GM10266 (cell line): ENCODE measurements at regions not wholly inside any gene's neighbourhood (a gene's known extent, or its start where the extent isn't known, plus 50 kb on each side); places are given as distances from the start of the nearest gene placed in this dataset.

Experiments
- DNase-seq: peaks from one replicate; pipeline ENCODE4 v3.0.0; 2012; ENCODE audit errors: extremely low spot score
- TF ChIP-seq, protein P1 (sequence below): IDR thresholded peaks from 2 replicates; pipeline ENCODE4 v1.5.1; 2012; ENCODE audit warnings: mild to moderate bottlenecking, low read depth; ENCODE audit not compliant: control insufficient read depth, insufficient read depth; ENCODE audit errors: missing control alignments

- TF ChIP-seq, protein P1, sequence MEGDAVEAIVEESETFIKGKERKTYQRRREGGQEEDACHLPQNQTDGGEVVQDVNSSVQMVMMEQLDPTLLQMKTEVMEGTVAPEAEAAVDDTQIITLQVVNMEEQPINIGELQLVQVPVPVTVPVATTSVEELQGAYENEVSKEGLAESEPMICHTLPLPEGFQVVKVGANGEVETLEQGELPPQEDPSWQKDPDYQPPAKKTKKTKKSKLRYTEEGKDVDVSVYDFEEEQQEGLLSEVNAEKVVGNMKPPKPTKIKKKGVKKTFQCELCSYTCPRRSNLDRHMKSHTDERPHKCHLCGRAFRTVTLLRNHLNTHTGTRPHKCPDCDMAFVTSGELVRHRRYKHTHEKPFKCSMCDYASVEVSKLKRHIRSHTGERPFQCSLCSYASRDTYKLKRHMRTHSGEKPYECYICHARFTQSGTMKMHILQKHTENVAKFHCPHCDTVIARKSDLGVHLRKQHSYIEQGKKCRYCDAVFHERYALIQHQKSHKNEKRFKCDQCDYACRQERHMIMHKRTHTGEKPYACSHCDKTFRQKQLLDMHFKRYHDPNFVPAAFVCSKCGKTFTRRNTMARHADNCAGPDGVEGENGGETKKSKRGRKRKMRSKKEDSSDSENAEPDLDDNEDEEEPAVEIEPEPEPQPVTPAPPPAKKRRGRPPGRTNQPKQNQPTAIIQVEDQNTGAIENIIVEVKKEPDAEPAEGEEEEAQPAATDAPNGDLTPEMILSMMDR, result no peak
- peak; percentile 63 for DNase-seq
Measured at GRCh38 chr2:7825591-7826312, 856.1 kb upstream of the ID2 start.

- TF ChIP-seq, protein P1, result no peak
- no peak for DNase-seq
Measured at GRCh38 chr2:7826656-7827055, 855.2 kb upstream of the ID2 start.

DNA sequence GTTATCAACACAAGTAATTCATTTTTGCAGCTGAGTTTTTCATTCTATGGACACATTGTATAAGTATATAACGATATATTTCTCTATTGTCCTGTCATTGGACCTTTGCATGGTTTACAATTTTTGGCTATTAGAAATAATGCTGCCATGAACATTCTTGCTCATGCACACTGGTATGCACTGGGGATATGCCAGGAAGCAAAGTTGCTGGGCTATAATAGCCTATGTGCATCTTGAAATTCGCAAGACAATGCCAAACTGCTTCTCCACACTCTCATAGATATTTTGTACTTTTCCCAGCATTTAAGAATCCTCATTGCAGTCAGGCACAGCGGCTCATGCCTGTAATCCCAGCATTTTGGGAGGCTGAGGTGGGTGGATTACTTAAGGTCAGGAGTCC, 852.6 kb upstream of the ID2 start:
- DNase-seq, result no peak
- TF ChIP-seq, protein P1, result no peak

DNA sequence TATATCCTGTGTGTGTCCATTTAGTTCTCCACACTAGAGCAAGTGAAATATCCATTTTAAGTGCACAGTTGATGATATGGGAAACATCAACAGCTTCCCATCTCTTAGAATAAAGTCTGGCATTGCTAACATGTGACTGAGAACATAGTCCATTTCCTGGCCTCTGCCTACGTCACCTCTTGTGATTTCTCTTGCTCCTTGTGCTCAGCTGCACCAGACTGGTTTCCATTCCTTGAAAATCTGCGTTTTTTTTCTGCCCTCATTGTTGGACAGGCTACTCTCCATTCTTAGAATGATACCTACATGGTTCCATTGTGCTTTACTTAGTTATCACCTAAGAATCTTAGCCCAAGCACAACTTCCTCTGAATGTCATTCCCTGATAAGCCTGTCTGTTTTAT, 851.2 kb upstream of the ID2 start:
- TF ChIP-seq, protein P1, result no peak
- DNase-seq, result no peak

DNA sequence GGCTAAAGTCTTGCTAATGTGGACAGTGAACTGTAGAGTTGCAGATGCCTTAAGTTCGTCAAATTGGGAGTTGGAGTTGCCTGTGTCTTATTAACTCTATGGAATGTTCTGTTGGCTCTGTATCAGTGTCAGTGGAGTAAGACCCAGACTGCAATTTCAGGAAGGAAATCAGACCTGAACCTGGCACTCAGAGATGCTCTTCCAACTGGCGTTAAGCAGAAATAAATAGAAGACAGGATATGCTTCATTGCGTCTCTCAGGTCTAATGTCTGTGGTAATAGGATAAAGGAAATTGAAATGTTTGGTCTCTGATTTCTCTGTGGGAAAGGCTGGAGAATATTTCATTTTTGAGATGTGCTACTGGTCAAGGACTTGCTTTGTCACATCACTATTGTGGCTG, 846.7 kb upstream of the ID2 start:
- TF ChIP-seq, protein P1, result no peak
- DNase-seq, result no peak

GRCh38 chr2:7835693-7836680, 845.9 kb upstream of the ID2 start:
- peak; percentile 17 for DNase-seq
- TF ChIP-seq, protein P1, result no peak

GRCh38 chr2:7837237-7837760, 844.6 kb upstream of the ID2 start:
- DNase-seq, result no peak
- TF ChIP-seq, protein P1, result no peak
